ENCODE measurements at regions not wholly inside any gene's neighbourhood (a gene's known extent, or its start where the extent isn't known, plus 50 kb on each side); places are given as distances from the start of the nearest gene placed in this dataset.

- Histone ChIP-seq H3K4me3 (no peak overlapping the region), H3K27ac (no peak overlapping the region), H3K9me3 (no peaks in the 10 kb centered on the region), H3K36me3 (ENCODE audit: insufficient read depth in 1 of 2, low read depth in 1 of 2) (no peaks in the 10 kb centered on the region), H3K4me1 (no peaks in the 10 kb centered on the region), H3K27me3 (ENCODE audit: insufficient read depth in 3 of 3, low read length in 2 of 3) (peaks cover 0 to 3% (median 0%) of the 10 kb centered on the region in 3 donors)
- intact Hi-C loops (cut with DNase I), result no loop called here
- ATAC-seq (no peak), DNase-seq (no peak)
- TF ChIP-seq, protein P1, sequence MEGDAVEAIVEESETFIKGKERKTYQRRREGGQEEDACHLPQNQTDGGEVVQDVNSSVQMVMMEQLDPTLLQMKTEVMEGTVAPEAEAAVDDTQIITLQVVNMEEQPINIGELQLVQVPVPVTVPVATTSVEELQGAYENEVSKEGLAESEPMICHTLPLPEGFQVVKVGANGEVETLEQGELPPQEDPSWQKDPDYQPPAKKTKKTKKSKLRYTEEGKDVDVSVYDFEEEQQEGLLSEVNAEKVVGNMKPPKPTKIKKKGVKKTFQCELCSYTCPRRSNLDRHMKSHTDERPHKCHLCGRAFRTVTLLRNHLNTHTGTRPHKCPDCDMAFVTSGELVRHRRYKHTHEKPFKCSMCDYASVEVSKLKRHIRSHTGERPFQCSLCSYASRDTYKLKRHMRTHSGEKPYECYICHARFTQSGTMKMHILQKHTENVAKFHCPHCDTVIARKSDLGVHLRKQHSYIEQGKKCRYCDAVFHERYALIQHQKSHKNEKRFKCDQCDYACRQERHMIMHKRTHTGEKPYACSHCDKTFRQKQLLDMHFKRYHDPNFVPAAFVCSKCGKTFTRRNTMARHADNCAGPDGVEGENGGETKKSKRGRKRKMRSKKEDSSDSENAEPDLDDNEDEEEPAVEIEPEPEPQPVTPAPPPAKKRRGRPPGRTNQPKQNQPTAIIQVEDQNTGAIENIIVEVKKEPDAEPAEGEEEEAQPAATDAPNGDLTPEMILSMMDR (IDR thresholded peaks at IDR 0.05), result no peak
- 85 to 93% (median 89%) methylated on average over 2 of the region's 2 CpGs for WGBS, 3 donors
These were observed 142.9 kb upstream of the DAP start for GRCh38 chr5:10903786-10904560.

- Histone ChIP-seq H3K4me1 (no peaks in the 10 kb centered on the region), H3K27me3 (ENCODE audit: insufficient read depth in 3 of 3, low read length in 2 of 3) (peaks cover 0 to 3% (median 0%) of the 10 kb centered on the region in 3 donors), H3K36me3 (ENCODE audit: insufficient read depth in 1 of 2, low read depth in 1 of 2) (no peaks in the 10 kb centered on the region), H3K27ac (no peak overlapping the region), H3K4me3 (no peak overlapping the region), H3K9me3 (no peaks in the 10 kb centered on the region)
- intact Hi-C loops (cut with DNase I), result no loop called here
- TF ChIP-seq, protein P1 (IDR thresholded peaks at IDR 0.05), result no peak
- ATAC-seq, result no peak
- 54 to 75% (median 70%) methylated on average over 2 of the region's 2 CpGs for WGBS, 3 donors
- DNase-seq, result no peak
These were observed 141.1 kb upstream of the DAP start for GRCh38 chr5:10902145-10902544.

GRCh38 chr5:10898514-10898913 lies 137.5 kb upstream of the DAP start:
- intact Hi-C loops (cut with DNase I), result no loop called here

GRCh38 chr5:10896016-10896415 lies 135.0 kb upstream of the DAP start:
- no peak for DNase-seq
- 69 to 77% (median 75%) methylated on average over 1 of the region's 1 CpG for WGBS, 3 donors
- Histone ChIP-seq H3K36me3 (ENCODE audit: insufficient read depth in 1 of 2, low read depth in 1 of 2) (no peaks in the 10 kb centered on the region), H3K27me3 (ENCODE audit: insufficient read depth in 3 of 3, low read length in 2 of 3) (no peaks in the 10 kb centered on the region), H3K27ac (no peak overlapping the region), H3K4me3 (no peak overlapping the region), H3K4me1 (no peaks in the 10 kb centered on the region), H3K9me3 (peaks cover 4% of the 10 kb centered on the region)
- TF ChIP-seq, protein P1 (IDR thresholded peaks at IDR 0.05), result no peak
- intact Hi-C loops (cut with DNase I), result no loop called here
- ATAC-seq, result no peak

More at GRCh38 chr5:10898514-10898913, 137.5 kb upstream of the DAP start:
- Histone ChIP-seq H3K4me3 (no peak overlapping the region), H3K36me3 (ENCODE audit: insufficient read depth in 1 of 2, low read depth in 1 of 2) (no peaks in the 10 kb centered on the region), H3K27ac (no peak overlapping the region), H3K27me3 (ENCODE audit: insufficient read depth in 3 of 3, low read length in 2 of 3) (no peaks in the 10 kb centered on the region), H3K4me1 (no peaks in the 10 kb centered on the region), H3K9me3 (no peaks in the 10 kb centered on the region)
- no peak for ATAC-seq
- WGBS, 3 donors, result 63 to 70% (median 64%) methylated on average over 4 of the region's 4 CpGs
- TF ChIP-seq, protein P1 (IDR thresholded peaks at IDR 0.05), result no peak
- no peak for DNase-seq

Measured in psoas muscle (tissue), 7 donors.